ENCODE measurements at regions not wholly inside any gene's neighbourhood (a gene's known extent, or its start where the extent isn't known, plus 50 kb on each side); places are given as distances from the start of the nearest gene placed in this dataset.

DNA sequence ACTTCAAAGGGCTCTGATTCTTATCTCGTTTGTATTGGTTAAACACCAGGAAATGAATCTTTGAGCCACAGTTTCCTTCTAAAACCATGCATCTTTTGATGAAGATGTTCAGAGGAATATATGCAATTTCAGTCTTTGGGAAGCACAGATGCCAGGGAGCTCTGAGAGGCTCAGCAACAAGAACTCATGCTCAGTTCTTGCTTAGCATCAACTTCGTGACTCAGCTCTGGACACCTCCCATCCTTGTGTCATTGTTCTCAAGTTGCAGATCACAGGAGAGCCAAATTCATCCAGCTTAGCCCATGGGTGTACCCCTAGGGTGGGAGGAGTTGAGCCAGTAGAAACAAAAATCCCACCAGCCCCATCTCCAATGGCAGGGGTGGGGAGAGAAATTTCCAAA lies 219.6 kb upstream of the MAOA start:
- TF ChIP-seq CREB1 (CRISPR knock-in tag; IDR thresholded peaks at IDR 0.05; ENCODE audit: low read depth) (no peak), JUNB (IDR thresholded peaks at IDR 0.05; ENCODE audit: unreplicated experiment) (no peak), ZNF331 (CRISPR knock-in tag; IDR thresholded peaks at IDR 0.05; ENCODE audit: low read depth) (no peak), POLR2AphosphoS5 (IDR thresholded peaks at IDR 0.05; ENCODE audit: low read depth) (no peak), EZH2 (IDR thresholded peaks at IDR 0.05; ENCODE audit: low read depth, unreplicated experiment) (no peak), EZH2phosphoT487 (IDR thresholded peaks at IDR 0.05; ENCODE audit: unreplicated experiment) (no peak), ZNF114 (CRISPR knock-in tag; IDR thresholded peaks at IDR 0.05) (no peak), STAT1 (IDR thresholded peaks at IDR 0.05; ENCODE audit: unreplicated experiment) (no peak)
- TF ChIP-seq, protein P1, sequence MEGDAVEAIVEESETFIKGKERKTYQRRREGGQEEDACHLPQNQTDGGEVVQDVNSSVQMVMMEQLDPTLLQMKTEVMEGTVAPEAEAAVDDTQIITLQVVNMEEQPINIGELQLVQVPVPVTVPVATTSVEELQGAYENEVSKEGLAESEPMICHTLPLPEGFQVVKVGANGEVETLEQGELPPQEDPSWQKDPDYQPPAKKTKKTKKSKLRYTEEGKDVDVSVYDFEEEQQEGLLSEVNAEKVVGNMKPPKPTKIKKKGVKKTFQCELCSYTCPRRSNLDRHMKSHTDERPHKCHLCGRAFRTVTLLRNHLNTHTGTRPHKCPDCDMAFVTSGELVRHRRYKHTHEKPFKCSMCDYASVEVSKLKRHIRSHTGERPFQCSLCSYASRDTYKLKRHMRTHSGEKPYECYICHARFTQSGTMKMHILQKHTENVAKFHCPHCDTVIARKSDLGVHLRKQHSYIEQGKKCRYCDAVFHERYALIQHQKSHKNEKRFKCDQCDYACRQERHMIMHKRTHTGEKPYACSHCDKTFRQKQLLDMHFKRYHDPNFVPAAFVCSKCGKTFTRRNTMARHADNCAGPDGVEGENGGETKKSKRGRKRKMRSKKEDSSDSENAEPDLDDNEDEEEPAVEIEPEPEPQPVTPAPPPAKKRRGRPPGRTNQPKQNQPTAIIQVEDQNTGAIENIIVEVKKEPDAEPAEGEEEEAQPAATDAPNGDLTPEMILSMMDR (conservative IDR thresholded peaks at IDR 0.05; ENCODE audit: low read depth in 2 of 2) = no peak
- TF ChIP-seq, protein P2, sequence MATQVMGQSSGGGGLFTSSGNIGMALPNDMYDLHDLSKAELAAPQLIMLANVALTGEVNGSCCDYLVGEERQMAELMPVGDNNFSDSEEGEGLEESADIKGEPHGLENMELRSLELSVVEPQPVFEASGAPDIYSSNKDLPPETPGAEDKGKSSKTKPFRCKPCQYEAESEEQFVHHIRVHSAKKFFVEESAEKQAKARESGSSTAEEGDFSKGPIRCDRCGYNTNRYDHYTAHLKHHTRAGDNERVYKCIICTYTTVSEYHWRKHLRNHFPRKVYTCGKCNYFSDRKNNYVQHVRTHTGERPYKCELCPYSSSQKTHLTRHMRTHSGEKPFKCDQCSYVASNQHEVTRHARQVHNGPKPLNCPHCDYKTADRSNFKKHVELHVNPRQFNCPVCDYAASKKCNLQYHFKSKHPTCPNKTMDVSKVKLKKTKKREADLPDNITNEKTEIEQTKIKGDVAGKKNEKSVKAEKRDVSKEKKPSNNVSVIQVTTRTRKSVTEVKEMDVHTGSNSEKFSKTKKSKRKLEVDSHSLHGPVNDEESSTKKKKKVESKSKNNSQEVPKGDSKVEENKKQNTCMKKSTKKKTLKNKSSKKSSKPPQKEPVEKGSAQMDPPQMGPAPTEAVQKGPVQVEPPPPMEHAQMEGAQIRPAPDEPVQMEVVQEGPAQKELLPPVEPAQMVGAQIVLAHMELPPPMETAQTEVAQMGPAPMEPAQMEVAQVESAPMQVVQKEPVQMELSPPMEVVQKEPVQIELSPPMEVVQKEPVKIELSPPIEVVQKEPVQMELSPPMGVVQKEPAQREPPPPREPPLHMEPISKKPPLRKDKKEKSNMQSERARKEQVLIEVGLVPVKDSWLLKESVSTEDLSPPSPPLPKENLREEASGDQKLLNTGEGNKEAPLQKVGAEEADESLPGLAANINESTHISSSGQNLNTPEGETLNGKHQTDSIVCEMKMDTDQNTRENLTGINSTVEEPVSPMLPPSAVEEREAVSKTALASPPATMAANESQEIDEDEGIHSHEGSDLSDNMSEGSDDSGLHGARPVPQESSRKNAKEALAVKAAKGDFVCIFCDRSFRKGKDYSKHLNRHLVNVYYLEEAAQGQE (IDR thresholded peaks at IDR 0.05; ENCODE audit: unreplicated experiment) = no peak

All from GM23338 (cell line).